SU-DHL-6 (cell line): ENCODE measurements at regions not wholly inside any gene's neighbourhood (a gene's known extent, or its start where the extent isn't known, plus 50 kb on each side); places are given as distances from the start of the nearest gene placed in this dataset.

Experiments used
- H2AFZ ChIP-seq: fragments of 200-600 bp; sonication (generic); 2 replicates; pipeline ENCODE4 v1.6.1; 2014; ENCODE audit warnings: low read depth, mild to moderate bottlenecking, moderate library complexity, mixed read lengths, antibody characterized with exemption, low read length; ENCODE audit not compliant: severe bottlenecking
- H3F3A ChIP-seq: fragments of 200-600 bp; shearing (Covaris generic); 2 replicates; pipeline ENCODE4 v1.6.0; 2016; ENCODE audit warnings: antibody characterized with exemption, mild to moderate bottlenecking; ENCODE audit not compliant: insufficient read depth
- H3K27ac ChIP-seq: fragments of 200-600 bp; sonication (generic); 2 replicates; pipeline ENCODE4 v1.5.1; 2016; ENCODE audit warnings: low read depth, mild to moderate bottlenecking, low read length, moderate library complexity, mixed read lengths
- H3K27me3 ChIP-seq: fragments of 200-600 bp; sonication (generic), shearing (Covaris generic); 2 replicates; pipeline ENCODE4 v1.6.0; 2014; ENCODE audit warnings: mild to moderate bottlenecking, low read length
- H3K36me3 ChIP-seq: fragments of 200-600 bp; sonication (generic); 2 replicates; pipeline ENCODE4 v1.6.1; 2014; ENCODE audit warnings: mild to moderate bottlenecking, low read length, mixed read lengths
- H3K4me2 ChIP-seq: fragments of 300-600, 200-600 bp; shearing (Covaris generic), sonication (generic); 2 replicates; pipeline ENCODE4 v1.6.0; 2014; ENCODE audit warnings: low read length, low read depth, mild to moderate bottlenecking; ENCODE audit not compliant: poor library complexity, severe bottlenecking
- H3K4me3 ChIP-seq: fragments of 200-600 bp; sonication (generic); 2 replicates; pipeline ENCODE4 v1.5.1; 2014; ENCODE audit warnings: antibody characterized with exemption, low read length, mild to moderate bottlenecking, mixed read lengths; ENCODE audit not compliant: insufficient read depth, poor library complexity, severe bottlenecking
- H3K79me2 ChIP-seq: fragments of 200-600 bp; sonication (generic); 2 replicates; pipeline ENCODE4 v1.6.1; 2014; ENCODE audit warnings: mild to moderate bottlenecking, low read length, moderate library complexity; ENCODE audit not compliant: insufficient read depth
- H3K9ac ChIP-seq: fragments of 200-600 bp; sonication (generic); 2 replicates; pipeline ENCODE4 v1.7.0; 2014; ENCODE audit warnings: mild to moderate bottlenecking, low read length
- H3K9me2 ChIP-seq: fragments of 200-600 bp; sonication (generic); replicated peaks from 2 replicates; pipeline ENCODE4 v1.6.1; 2014; ENCODE audit warnings: low read length; ENCODE audit not compliant: insufficient read depth
- H3K9me3 ChIP-seq: fragments of 200-600 bp; sonication (generic); 2 replicates; pipeline ENCODE4 v1.6.1; 2014; ENCODE audit warnings: low read length, mixed read lengths; ENCODE audit not compliant: insufficient read depth
- H4K20me1 ChIP-seq: fragments of 200-600 bp; sonication (generic); 2 replicates; pipeline ENCODE4 v1.6.1; 2014; ENCODE audit warnings: low read depth, mild to moderate bottlenecking, antibody characterized with exemption, low read length, moderate library complexity, mixed read lengths
- EZH2phosphoT487 ChIP-seq: fragments of 200-600 bp; sonication (generic), shearing (Covaris generic); conservative IDR thresholded peaks from 2 replicates; pipeline ENCODE4 v1.6.1; 2018; ENCODE audit warnings: mild to moderate bottlenecking, antibody characterized with exemption, low read length, moderate library complexity, mixed read lengths
- TF ChIP-seq, protein P1 (sequence below): fragments of 200-600 bp; sonication (generic); IDR thresholded peaks from one replicate; pipeline ENCODE4 v1.5.1; 2017; ENCODE audit warnings: antibody characterized with exemption, mild to moderate bottlenecking, low read length, moderate library complexity; ENCODE audit not compliant: insufficient read depth, poor library complexity, severe bottlenecking

DNA sequence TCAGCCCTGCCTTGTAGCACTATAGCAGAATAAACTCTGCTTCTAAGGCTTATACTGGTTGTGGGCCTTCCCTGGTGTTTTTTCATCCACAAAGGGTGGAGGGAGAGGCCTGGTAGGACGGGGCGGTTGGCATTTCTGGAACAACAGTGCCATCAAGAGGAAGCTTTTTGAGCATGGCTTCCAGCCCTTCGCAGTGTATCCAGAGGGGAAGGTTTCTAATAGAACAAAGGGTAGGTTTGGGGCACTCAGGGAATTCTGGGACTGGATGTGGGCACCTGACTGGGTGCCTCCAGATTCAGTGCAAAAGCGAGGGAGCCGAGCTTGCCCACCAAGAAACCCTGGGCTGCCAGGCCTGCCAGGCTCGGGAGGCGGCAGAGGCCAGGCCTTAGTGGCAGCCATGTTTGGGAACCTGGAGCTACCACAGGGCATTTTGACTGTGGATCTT lies 229.6 kb upstream of the AGTR2 start:
- no peaks in the 10 kb centered on the region for H3K79me2 ChIP-seq
- H3K27me3 ChIP-seq = no peaks in the 10 kb centered on the region
- no peaks in the 10 kb centered on the region for H4K20me1 ChIP-seq
- H3K4me2 ChIP-seq = peak overlapping the region; percentile 69
- peak overlapping the region; percentile 91 for H3K27ac ChIP-seq
- H3K36me3 ChIP-seq = no peaks in the 10 kb centered on the region
- no peak overlapping the region for H3K4me3 ChIP-seq
- no peaks in the 10 kb centered on the region for H3K9me3 ChIP-seq
- H3K9ac ChIP-seq = peak overlapping the region; percentile 54; the same call in 1 of the 2 replicates
- no peak overlapping the region for H2AFZ ChIP-seq
- TF ChIP-seq, protein P1, sequence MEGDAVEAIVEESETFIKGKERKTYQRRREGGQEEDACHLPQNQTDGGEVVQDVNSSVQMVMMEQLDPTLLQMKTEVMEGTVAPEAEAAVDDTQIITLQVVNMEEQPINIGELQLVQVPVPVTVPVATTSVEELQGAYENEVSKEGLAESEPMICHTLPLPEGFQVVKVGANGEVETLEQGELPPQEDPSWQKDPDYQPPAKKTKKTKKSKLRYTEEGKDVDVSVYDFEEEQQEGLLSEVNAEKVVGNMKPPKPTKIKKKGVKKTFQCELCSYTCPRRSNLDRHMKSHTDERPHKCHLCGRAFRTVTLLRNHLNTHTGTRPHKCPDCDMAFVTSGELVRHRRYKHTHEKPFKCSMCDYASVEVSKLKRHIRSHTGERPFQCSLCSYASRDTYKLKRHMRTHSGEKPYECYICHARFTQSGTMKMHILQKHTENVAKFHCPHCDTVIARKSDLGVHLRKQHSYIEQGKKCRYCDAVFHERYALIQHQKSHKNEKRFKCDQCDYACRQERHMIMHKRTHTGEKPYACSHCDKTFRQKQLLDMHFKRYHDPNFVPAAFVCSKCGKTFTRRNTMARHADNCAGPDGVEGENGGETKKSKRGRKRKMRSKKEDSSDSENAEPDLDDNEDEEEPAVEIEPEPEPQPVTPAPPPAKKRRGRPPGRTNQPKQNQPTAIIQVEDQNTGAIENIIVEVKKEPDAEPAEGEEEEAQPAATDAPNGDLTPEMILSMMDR = peak; percentile 40
- TF ChIP-seq EZH2phosphoT487 = no peak
- H3F3A ChIP-seq = peaks cover 20% of the 10 kb centered on the region
- H3K9me2 ChIP-seq = no peaks in the 10 kb centered on the region

DNA sequence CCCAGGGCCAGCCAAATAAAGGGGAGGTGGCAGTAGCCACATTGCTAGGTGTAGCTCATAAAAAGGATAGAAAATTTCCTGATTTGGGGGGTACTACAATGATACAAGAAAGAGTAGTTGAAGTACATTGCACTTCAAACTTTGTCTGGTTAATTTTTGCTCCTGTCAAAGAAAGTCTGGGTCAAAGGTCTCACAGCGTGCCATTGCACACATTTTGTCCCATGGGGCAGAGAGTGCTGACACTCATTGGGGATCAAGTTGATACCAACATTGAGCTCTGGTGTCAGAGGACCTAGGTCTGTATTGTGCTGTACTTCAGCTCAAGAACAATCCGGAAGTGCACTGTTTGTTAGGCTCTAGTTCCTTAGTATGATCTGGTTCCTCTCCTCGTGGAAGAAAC lies 229.2 kb upstream of the AGTR2 start:
- Histone ChIP-seq H2AFZ (no peak overlapping the region), H3K9ac (no peak overlapping the region), H3K9me3 (no peaks in the 10 kb centered on the region), H3K36me3 (no peaks in the 10 kb centered on the region), H3K27ac (no peak overlapping the region), H3K79me2 (no peaks in the 10 kb centered on the region), H4K20me1 (no peaks in the 10 kb centered on the region), H3F3A (peaks cover 20% of the 10 kb centered on the region), H3K4me3 (no peak overlapping the region), H3K4me2 (no peak overlapping the region), H3K9me2 (no peaks in the 10 kb centered on the region), H3K27me3 (no peaks in the 10 kb centered on the region)
- TF ChIP-seq, protein P1 = no peak
- TF ChIP-seq EZH2phosphoT487 = no peak

DNA sequence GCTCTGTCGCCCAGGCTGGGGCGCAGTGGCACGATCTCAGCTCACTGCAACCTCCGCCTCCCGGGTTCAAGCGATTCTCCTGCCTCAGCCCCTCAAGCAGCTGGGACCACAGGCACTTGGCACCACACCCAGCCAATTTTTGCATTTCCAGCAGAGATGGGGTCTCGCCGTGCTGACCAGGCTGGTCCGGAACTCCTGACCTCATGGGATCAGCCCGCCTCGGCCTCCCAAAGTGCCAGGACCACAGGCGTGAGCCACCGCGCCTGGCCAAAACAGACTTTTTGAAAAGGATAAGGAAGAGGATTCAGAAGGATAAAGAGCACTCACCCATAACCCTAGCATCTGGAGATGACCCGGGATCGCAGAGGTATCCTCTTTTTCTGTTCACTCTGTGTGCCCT lies 224.5 kb upstream of the AGTR2 start:
- H3K36me3 ChIP-seq = no peaks in the 10 kb centered on the region
- no peaks in the 10 kb centered on the region for H4K20me1 ChIP-seq
- no peaks in the 10 kb centered on the region for H3K9me3 ChIP-seq
- no peak overlapping the region for H2AFZ ChIP-seq
- no peak for TF ChIP-seq EZH2phosphoT487
- TF ChIP-seq, protein P1 = no peak
- H3K9me2 ChIP-seq = no peaks in the 10 kb centered on the region
- H3K27me3 ChIP-seq = no peaks in the 10 kb centered on the region
- no peak overlapping the region for H3K4me3 ChIP-seq
- H3K79me2 ChIP-seq = no peaks in the 10 kb centered on the region
- no peaks in the 10 kb centered on the region for H3F3A ChIP-seq
- H3K4me2 ChIP-seq = no peak overlapping the region
- no peak overlapping the region for H3K9ac ChIP-seq
- no peak overlapping the region for H3K27ac ChIP-seq
